Smooth muscle cell (in vitro differentiated cells): ENCODE measurements at regions not wholly inside any gene's neighbourhood (a gene's known extent, or its start where the extent isn't known, plus 50 kb on each side); places are given as distances from the start of the nearest gene placed in this dataset.
"Not testable (repeated sequence)": the region's sequence is repeated elsewhere in the genome, so short reads cannot be mapped to it uniquely, and the experiment has no call there.

Source experiments
- DNase-seq: peaks from one replicate; lab custom pipeline; 2025; ENCODE audit not compliant: unreplicated experiment; lab: John Stamatoyannopoulos, UW
- H2AFZ ChIP-seq: fragments of 200-600 bp; sonication (generic); 2 replicates; pipeline ENCODE4 v1.6.0; 2016; ENCODE audit warnings: antibody characterized with exemption, low read depth, mild to moderate bottlenecking
- H3F3A ChIP-seq: fragments of 200-600 bp; sonication (generic); 2 replicates; pipeline ENCODE4 v1.6.0; 2017; ENCODE audit warnings: antibody characterized with exemption, low read depth
- H3K27ac ChIP-seq: fragments of 200-600 bp; sonication (generic); 2 replicates; pipeline ENCODE4 v1.5.1; 2016; ENCODE audit warnings: low read depth, mild to moderate bottlenecking
- H3K27me3 ChIP-seq: fragments of 200-600 bp; sonication (generic); 2 replicates; pipeline ENCODE4 v1.6.1; 2016; ENCODE audit warnings: low read depth, mild to moderate bottlenecking
- H3K36me3 ChIP-seq: fragments of 200-600 bp; sonication (generic); 2 replicates; pipeline ENCODE4 v1.5.1; 2016; ENCODE audit warnings: low read depth
- H3K4me1 ChIP-seq: fragments of 200-600 bp; sonication (generic); 2 replicates; pipeline ENCODE4 v1.5.1; 2016; ENCODE audit warnings: low read depth
- H3K4me2 ChIP-seq: fragments of 200-600 bp; sonication (generic); 2 replicates; pipeline ENCODE4 v1.6.0; 2016; ENCODE audit warnings: mild to moderate bottlenecking
- H3K4me3 ChIP-seq: fragments of 200-600 bp; sonication (generic); 2 replicates; pipeline ENCODE4 v1.5.1; 2016; ENCODE audit warnings: mild to moderate bottlenecking
- H3K79me2 ChIP-seq: fragments of 200-600 bp; sonication (generic); 2 replicates; pipeline ENCODE4 v1.6.0; 2016; ENCODE audit warnings: low read depth, mild to moderate bottlenecking
- H3K9ac ChIP-seq: fragments of 200-600 bp; sonication (generic); 2 replicates; pipeline ENCODE4 v1.6.0; 2016; ENCODE audit warnings: low read depth
- H3K9me3 ChIP-seq: fragments of 200-600 bp; sonication (generic); replicated peaks from 2 replicates; pipeline ENCODE4 v1.5.1; 2016; ENCODE audit warnings: low read depth
- H4K20me1 ChIP-seq: fragments of 200-600 bp; sonication (generic); 2 replicates; pipeline ENCODE4 v1.6.0; 2016; ENCODE audit warnings: low read depth
- CTCF ChIP-seq: fragments of 200-600 bp; sonication (generic); IDR thresholded peaks from 2 replicates; pipeline ENCODE4 v1.5.1; 2017; ENCODE audit warnings: borderline replicate concordance, mild to moderate bottlenecking, antibody characterized with exemption; ENCODE audit not compliant: insufficient read depth, poor library complexity, severe bottlenecking
- WGBS: methylation state at CpG from one replicate; pipeline ENCODE4 v1.1.7; 2016; ENCODE audit warnings: low lambda C conversion rate; 5-methylcytosine and 5-hydroxymethylcytosine counted together

GRCh38 chr13:55577082-55577846, 1563.5 kb upstream of the PRR20A start:
- no peaks in the 10 kb centered on the region for H3F3A ChIP-seq
- WGBS = 17% methylated on average over 1 of the region's 1 CpG

GRCh38 chr13:55577847-55578210, 1562.9 kb upstream of the PRR20A start:
- no peaks in the 10 kb centered on the region for H3F3A ChIP-seq
- WGBS = 70% methylated on average over 2 of the region's 2 CpGs
- no peak for TF ChIP-seq CTCF

More at GRCh38 chr13:55577082-55577846, 1563.5 kb upstream of the PRR20A start:
- Histone ChIP-seq H3K27ac (no peak overlapping the region), H3K4me3 (no peak overlapping the region), H3K9me3 (no peaks in the 10 kb centered on the region), H3K4me2 (no peak overlapping the region), H3K79me2 (no peaks in the 10 kb centered on the region), H3K27me3 (peaks cover 13% of the 10 kb centered on the region), H4K20me1 (no peaks in the 10 kb centered on the region), H3K4me1 (no peaks in the 10 kb centered on the region), H3K9ac (no peak overlapping the region), H3K36me3 (no peaks in the 10 kb centered on the region), H2AFZ (no peak overlapping the region)
- TF ChIP-seq CTCF = no peak
- DNase-seq = no peak

GRCh38 chr13:55582294-55582693, 1558.4 kb upstream of the PRR20A start:
- not testable (repeated sequence) for H3K4me3 ChIP-seq, H2AFZ ChIP-seq, H3K79me2 ChIP-seq, H3F3A ChIP-seq, H4K20me1 ChIP-seq, DNase-seq, H3K4me1 ChIP-seq, H3K9ac ChIP-seq, H3K4me2 ChIP-seq, H3K27ac ChIP-seq, H3K36me3 ChIP-seq, H3K9me3 ChIP-seq
- H3K27me3 ChIP-seq = peaks cover 28% of the 10 kb centered on the region
- WGBS = 16% methylated on average over 4 of the region's 4 CpGs

More at GRCh38 chr13:55577847-55578210, 1562.9 kb upstream of the PRR20A start:
- H3K79me2 ChIP-seq = no peaks in the 10 kb centered on the region
- peaks cover 19% of the 10 kb centered on the region for H3K27me3 ChIP-seq
- no peak overlapping the region for H3K9ac ChIP-seq
- no peaks in the 10 kb centered on the region for H3K9me3 ChIP-seq
- H3K4me2 ChIP-seq = no peak overlapping the region
- DNase-seq = no peak
- H2AFZ ChIP-seq = no peak overlapping the region
- no peaks in the 10 kb centered on the region for H3K4me1 ChIP-seq
- H3K4me3 ChIP-seq = no peak overlapping the region
- H3K27ac ChIP-seq = no peak overlapping the region
- no peaks in the 10 kb centered on the region for H4K20me1 ChIP-seq
- H3K36me3 ChIP-seq = no peaks in the 10 kb centered on the region

- Histone ChIP-seq H3K79me2 (no peaks in the 10 kb centered on the region), H3K27ac (no peak overlapping the region), H3F3A (no peaks in the 10 kb centered on the region), H3K27me3 (peaks cover 28% of the 10 kb centered on the region), H3K36me3 (no peaks in the 10 kb centered on the region), H3K4me3 (no peak overlapping the region), H2AFZ (no peak overlapping the region), H3K9me3 (no peaks in the 10 kb centered on the region), H3K4me2 (no peak overlapping the region), H3K9ac (no peak overlapping the region), H4K20me1 (no peaks in the 10 kb centered on the region), H3K4me1 (no peaks in the 10 kb centered on the region)
- no peak for TF ChIP-seq CTCF
- 40% methylated on average over 6 of the region's 6 CpGs for WGBS
- no peak for DNase-seq
Measured at GRCh38 chr13:55583953-55584593, 1556.6 kb upstream of the PRR20A start.
